Heart left ventricle (tissue), 16 donors: ENCODE measurements at regions not wholly inside any gene's neighbourhood (a gene's known extent, or its start where the extent isn't known, plus 50 kb on each side); places are given as distances from the start of the nearest gene placed in this dataset.

ENCODE experiments used
- ATAC-seq, 4 donors: fragments of 200-7000 bp; cut with Tn5 transposase; one replicate each; pipeline ENCODE4 v1.9.1; 2020 to 2022; ENCODE audit warnings: moderate library complexity in 4 of 4, mild to moderate bottlenecking in 3 of 4, moderate number of reproducible peaks in 1 of 4
- DNase-seq, 5 donors: peaks; one replicate each; pipeline ENCODE4 v3.0.0-alpha.2; 2020
- H3K27ac ChIP-seq, 12 donors: fragments of 200-600 bp; sonication (generic) in 4 of 12; one replicate each; pipeline versions ENCODE4 v1.5.0 to v1.8.0; 2016 to 2022; ENCODE audit warnings: mild to moderate bottlenecking in 2 of 12
- H3K27me3 ChIP-seq, 9 donors: fragments of 200-600 bp; sonication (generic) in 2 of 9; one replicate each; pipeline versions ENCODE4 v1.5.1 to v1.8.0; 2016 to 2022; ENCODE audit warnings: mild to moderate bottlenecking in 3 of 9
- H3K36me3 ChIP-seq, 9 donors: fragments of 200-600 bp; sonication (generic) in 2 of 9; one replicate each; pipeline versions ENCODE4 v1.5.0 to v1.8.0; 2018 to 2022; ENCODE audit warnings: mild to moderate bottlenecking in 2 of 9
- H3K4me1 ChIP-seq, 12 donors: fragments of 200-600 bp; sonication (generic) in 4 of 12; one replicate each; pipeline versions ENCODE4 v1.5.0 to v1.8.0; 2016 to 2022; ENCODE audit warnings: mild to moderate bottlenecking in 3 of 12
- H3K4me3 ChIP-seq, 12 donors: fragments of 200-600 bp; sonication (generic) in 4 of 12; one replicate each; pipeline versions ENCODE4 v1.5.0 to v1.8.0; 2017 to 2022; ENCODE audit warnings: mild to moderate bottlenecking in 9 of 12, moderate library complexity in 4 of 12
- H3K9me3 ChIP-seq, 12 donors: fragments of 200-600 bp; sonication (generic) in 4 of 12; one replicate each; pipeline versions ENCODE4 v1.5.0 to v1.8.0; 2016 to 2022; ENCODE audit warnings: mild to moderate bottlenecking in 1 of 12
- POLR2A ChIP-seq, 2 donors: fragments of 450-650 bp; IDR thresholded peaks; one replicate each; pipeline ENCODE4 v1.6.1; 2017; ENCODE audit warnings: antibody characterized with exemption in 2 of 2, mild to moderate bottlenecking in 2 of 2, moderate library complexity in 2 of 2
- WGBS, 4 donors: extraction: QIAGEN DNeasy Blood & Tissue Kit in 2 of 4; methylation state at CpG; one replicate each; pipeline versions ENCODE4 v1.1.5 to v1.1.7; 2013 to 2018; 5-methylcytosine and 5-hydroxymethylcytosine counted together
- intact Hi-C, 10 donors: fragments of 100-400 bp; cut with DNase I; formaldehyde crosslinking; loops; one replicate each; pipeline versions ENCODE4 v1.11.1 to v1.14.2; 2022
- TF ChIP-seq, protein P1 (sequence below), 12 donors: fragments of 200-600 bp; sonication (generic) in 4 of 12; IDR thresholded peaks; one replicate each; pipeline versions ENCODE4 v1.5.0 to v1.8.0; 2018 to 2022; ENCODE audit warnings: antibody characterized with exemption in 12 of 12, mild to moderate bottlenecking in 5 of 12
- donor health status: ischemic (EF 13 %, LVEDD 7.1; RV severe dilation, severe dysfunction).
- donor health status: healthy with polysubstance abuse.
- donor health status: DM: no; HTN: yes; CAD: no.
- donor health status: DM: no; HTN: no; CAD: no.
- donor health status: ischemic (EF 25% LVEDD 6.9; RV normal size, moderate dysfunction).
- donor health status: ischemic (EF 25% LVEDD 5.7; RV mildly dilated, moderate dysfunction).
- donor health status: healthy.
- donor health status: DM: yes; HTN: yes; CAD: no.
- donor health status: ischemic (EF 35%, LVEDD 5.7; RV mildly dilated, moderate dysfunction).
- donor health status: nonischemic (EF 11% LVEDD 7.7; RV severe dilation, severe dysfunction).
- donor health status: DM: yes; HTN: yes; CAD: no.
- donor health status: PGD.
- donor health status: ischemic (EF 29% LVEDD 5.4; RV normal size, mild dysfunction).
- donor health status: nonischemic (EF 23%, LVEDD 6.1; RV moderate dilation, normal function).

DNA sequence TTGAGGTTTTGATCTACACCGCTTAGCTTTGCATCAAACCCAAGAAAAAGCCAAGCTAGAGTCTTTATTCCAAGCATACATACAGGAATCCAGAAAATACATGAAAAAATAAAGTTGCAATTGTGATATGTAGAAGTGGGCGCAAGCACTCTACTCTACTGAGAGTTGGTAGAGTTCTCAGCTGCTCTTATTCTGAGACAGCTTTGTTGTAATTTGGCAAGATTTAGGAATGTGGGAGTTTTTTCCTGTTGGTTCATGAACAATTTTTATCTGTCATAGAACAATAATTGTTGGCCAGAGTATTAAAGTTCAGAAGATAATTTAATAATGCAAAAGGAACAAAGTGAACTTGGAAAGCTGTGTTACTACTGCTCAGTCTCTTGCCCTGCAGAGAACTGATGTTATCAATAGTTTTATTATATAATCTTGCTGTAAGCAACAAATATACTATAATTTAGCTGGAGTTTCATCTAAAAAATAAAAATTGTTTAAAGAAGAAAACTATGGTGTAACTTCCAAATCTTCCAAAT, 302.0 kb upstream of the RND3 start:
- Histone ChIP-seq H3K4me1 (peaks cover 0 to 34% (median 10%) of the 10 kb centered on the region in 12 donors), H3K27me3 (no peaks in the 10 kb centered on the region), H3K36me3 (no peaks in the 10 kb centered on the region), H3K27ac (peak overlapping the region in 1 of 12 donors; percentile 9), H3K4me3 (no peak overlapping the region), H3K9me3 (peaks cover 0 to 30% (median 7%) of the 10 kb centered on the region in 12 donors)
- 59 to 82% (median 72%) methylated on average over 2 of the region's 2 CpGs for WGBS, 4 donors
- intact Hi-C loops = loop anchor here in 1 of 10 donors (5.0 to 10.0 kb wide), 3 partner anchors 92 to 305 kb away; partner anchors contain the start of gene RND3
- DNase-seq = no peak
- TF ChIP-seq, protein P1, sequence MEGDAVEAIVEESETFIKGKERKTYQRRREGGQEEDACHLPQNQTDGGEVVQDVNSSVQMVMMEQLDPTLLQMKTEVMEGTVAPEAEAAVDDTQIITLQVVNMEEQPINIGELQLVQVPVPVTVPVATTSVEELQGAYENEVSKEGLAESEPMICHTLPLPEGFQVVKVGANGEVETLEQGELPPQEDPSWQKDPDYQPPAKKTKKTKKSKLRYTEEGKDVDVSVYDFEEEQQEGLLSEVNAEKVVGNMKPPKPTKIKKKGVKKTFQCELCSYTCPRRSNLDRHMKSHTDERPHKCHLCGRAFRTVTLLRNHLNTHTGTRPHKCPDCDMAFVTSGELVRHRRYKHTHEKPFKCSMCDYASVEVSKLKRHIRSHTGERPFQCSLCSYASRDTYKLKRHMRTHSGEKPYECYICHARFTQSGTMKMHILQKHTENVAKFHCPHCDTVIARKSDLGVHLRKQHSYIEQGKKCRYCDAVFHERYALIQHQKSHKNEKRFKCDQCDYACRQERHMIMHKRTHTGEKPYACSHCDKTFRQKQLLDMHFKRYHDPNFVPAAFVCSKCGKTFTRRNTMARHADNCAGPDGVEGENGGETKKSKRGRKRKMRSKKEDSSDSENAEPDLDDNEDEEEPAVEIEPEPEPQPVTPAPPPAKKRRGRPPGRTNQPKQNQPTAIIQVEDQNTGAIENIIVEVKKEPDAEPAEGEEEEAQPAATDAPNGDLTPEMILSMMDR (IDR thresholded peaks at IDR 0.05) = no peak
- TF ChIP-seq POLR2A (IDR thresholded peaks at IDR 0.05) = no peak
- peak in 3 of 4 donors; percentile 42 to 76 (median 55) for ATAC-seq

DNA sequence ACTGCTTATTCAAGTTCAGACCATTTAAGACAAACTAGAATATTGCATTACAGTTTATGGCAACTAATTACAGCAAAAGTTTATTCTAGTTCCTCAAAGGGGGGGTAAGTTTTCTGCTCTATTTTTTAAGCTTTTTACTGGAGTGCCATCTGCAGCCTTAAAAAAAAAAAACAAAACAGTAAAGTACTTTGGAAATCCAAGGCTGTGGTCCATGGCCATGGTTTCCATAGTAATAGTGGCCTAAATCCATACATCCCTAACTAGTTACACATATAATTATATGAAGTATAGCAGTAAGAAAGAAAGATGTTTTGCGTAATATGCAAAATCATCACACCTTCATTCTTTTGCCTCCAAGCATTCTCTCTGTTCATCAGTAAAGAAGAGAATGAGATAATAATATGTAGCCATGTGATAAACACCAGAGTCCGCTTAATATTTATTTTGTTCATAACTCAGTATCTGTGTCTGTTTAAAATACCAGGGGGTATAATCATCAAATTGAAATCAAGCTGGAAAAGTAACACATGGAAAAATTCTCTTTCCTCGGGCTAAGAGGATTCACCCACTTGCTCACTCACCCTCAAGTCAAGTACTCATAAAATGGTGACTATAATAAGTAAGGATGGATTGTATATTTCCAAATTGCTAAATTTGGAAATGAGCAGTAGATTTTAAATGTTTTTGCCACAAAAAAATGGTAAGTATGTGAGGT, 301.1 kb upstream of the RND3 start:
- Histone ChIP-seq H3K4me1 (peaks cover 0 to 34% (median 10%) of the 10 kb centered on the region in 12 donors), H3K9me3 (peaks cover 0 to 29% (median 7%) of the 10 kb centered on the region in 12 donors), H3K4me3 (no peak overlapping the region), H3K36me3 (no peaks in the 10 kb centered on the region), H3K27ac (peak overlapping the region in 1 of 12 donors; percentile 51), H3K27me3 (no peaks in the 10 kb centered on the region)
- intact Hi-C loops = loop anchor here in 1 of 10 donors (5.0 to 10.0 kb wide), 3 partner anchors 91 to 304 kb away; partner anchors contain the start of gene RND3
- DNase-seq = no peak
- no peak for ATAC-seq
- TF ChIP-seq POLR2A (IDR thresholded peaks at IDR 0.05) = no peak
- TF ChIP-seq, protein P1 (IDR thresholded peaks at IDR 0.05) = no peak
- WGBS, 4 donors = 86 to 90% (median 90%) methylated on average over 3 of the region's 3 CpGs

DNA sequence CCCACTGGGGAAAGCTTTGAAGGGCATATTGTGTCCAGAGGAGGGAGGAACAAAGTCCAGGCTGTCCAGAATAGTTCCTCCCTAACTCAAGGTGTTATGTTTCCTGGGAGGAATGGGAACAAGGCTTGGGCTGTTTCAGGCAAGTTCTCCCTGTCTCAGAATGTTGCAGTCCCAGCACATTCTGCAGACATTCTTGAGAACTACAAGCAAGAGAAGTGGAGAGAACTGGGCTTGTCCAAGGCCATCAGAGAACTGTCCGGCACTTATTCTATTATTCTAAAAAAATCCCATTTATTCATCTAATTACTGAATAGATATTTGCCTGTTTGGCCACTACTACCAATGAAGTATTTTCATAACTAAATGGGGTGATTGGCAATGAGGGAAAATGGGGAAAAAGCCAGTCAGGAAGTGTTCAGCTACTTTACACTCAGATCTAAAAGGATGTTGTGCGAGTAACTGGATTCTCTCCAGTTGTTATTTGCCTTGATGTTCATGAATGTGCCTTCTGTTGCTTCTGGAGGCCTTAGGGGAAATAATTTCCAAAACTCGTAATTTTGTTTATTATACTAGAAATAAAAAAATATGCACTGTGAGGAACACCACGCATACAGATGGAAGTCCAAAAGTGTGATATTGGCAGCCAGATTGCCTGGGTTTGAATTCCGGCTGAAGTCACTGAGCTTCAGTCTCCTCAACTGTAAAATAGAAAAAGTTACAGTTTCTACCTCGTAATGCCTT, 300.1 kb upstream of the RND3 start:
- H3K4me3 ChIP-seq = no peak overlapping the region
- WGBS, 4 donors = 65 to 72% (median 66%) methylated on average over 6 of the region's 6 CpGs
- H3K4me1 ChIP-seq = peaks cover 0 to 34% (median 10%) of the 10 kb centered on the region in 12 donors
- DNase-seq (no peak), ATAC-seq (peak in 3 of 4 donors; percentile 34 to 56 (median 38))
- H3K9me3 ChIP-seq = peaks cover 0 to 23% (median 7%) of the 10 kb centered on the region in 12 donors
- no peaks in the 10 kb centered on the region for H3K36me3 ChIP-seq
- TF ChIP-seq POLR2A (IDR thresholded peaks at IDR 0.05) = no peak
- TF ChIP-seq, protein P1 (IDR thresholded peaks at IDR 0.05) = no peak
- H3K27ac ChIP-seq = peak overlapping the region in 7 of 12 donors; percentile 4 to 51 (median 22)
- no peaks in the 10 kb centered on the region for H3K27me3 ChIP-seq
- intact Hi-C loops = loop anchor here in 1 of 10 donors (5.0 to 10.0 kb wide), 3 partner anchors 90 to 303 kb away; partner anchors contain the start of gene RND3
